ENCODE measurements at regions not wholly inside any gene's neighbourhood (a gene's known extent, or its start where the extent isn't known, plus 50 kb on each side); places are given as distances from the start of the nearest gene placed in this dataset.

DNA sequence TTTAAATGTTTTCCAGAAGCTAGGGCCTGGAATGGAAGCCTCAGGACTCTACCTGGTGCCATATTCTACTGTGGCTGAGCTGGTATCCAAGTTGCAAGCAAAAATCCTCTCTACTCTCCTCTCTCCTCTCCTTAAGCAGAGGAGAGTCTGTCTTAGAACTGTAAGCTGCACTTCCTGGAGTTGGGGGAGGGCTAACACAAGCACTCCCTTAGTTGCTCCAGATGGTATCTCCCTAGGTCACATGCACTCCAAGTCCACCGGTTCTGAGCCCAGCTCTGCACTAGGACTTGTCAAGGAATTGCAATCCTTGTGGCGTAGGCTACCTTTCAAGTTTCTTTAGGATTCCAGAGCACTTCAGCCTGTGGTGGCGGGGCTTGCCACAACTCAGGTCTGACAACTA lies 513.9 kb upstream of the RGMB start:
- no peak for TF ChIP-seq CTCF (IDR thresholded peaks at IDR 0.05; ENCODE audit: poor library complexity)
- TF ChIP-seq EZH2phosphoT487 (IDR thresholded peaks at IDR 0.05; ENCODE audit: low read depth, severe bottlenecking, unreplicated experiment), result no peak
